Duodenal mucosa (tissue), 2 donors: ENCODE measurements at regions not wholly inside any gene's neighbourhood (a gene's known extent, or its start where the extent isn't known, plus 50 kb on each side); places are given as distances from the start of the nearest gene placed in this dataset.

ENCODE experiments used
- H3K27ac ChIP-seq: one replicate; pipeline ENCODE4 v1.7.0; 2013; ENCODE audit warnings: low read depth, low read length
- H3K27me3 ChIP-seq, 2 donors: one replicate each; pipeline ENCODE4 v1.7.0; 2013; ENCODE audit warnings: low read length in 2 of 2, control low read depth in 1 of 2; ENCODE audit not compliant: insufficient read depth in 2 of 2, control insufficient read depth in 1 of 2
- H3K36me3 ChIP-seq, 2 donors: one replicate each; pipeline ENCODE4 v1.7.0; 2013; ENCODE audit warnings: low read length in 2 of 2, control low read depth in 1 of 2; ENCODE audit not compliant: insufficient read depth in 2 of 2, control insufficient read depth in 1 of 2
- H3K4me1 ChIP-seq, 2 donors: one replicate each; pipeline ENCODE4 v1.7.0; 2013; ENCODE audit warnings: low read length in 2 of 2, control low read depth in 1 of 2; ENCODE audit not compliant: insufficient read depth in 2 of 2, control insufficient read depth in 1 of 2
- H3K4me3 ChIP-seq, 2 donors: one replicate each; pipeline ENCODE4 v1.7.0; 2013; ENCODE audit warnings: low read length in 2 of 2, low read depth in 1 of 2
- H3K9ac ChIP-seq, 2 donors: one replicate each; pipeline ENCODE4 v1.7.0; 2013; ENCODE audit warnings: low read length in 2 of 2, low read depth in 1 of 2
- H3K9me3 ChIP-seq, 2 donors: one replicate each; pipeline ENCODE4 v1.7.0; 2013; ENCODE audit warnings: low read length in 2 of 2, control low read depth in 1 of 2; ENCODE audit not compliant: control insufficient read depth in 1 of 2

DNA sequence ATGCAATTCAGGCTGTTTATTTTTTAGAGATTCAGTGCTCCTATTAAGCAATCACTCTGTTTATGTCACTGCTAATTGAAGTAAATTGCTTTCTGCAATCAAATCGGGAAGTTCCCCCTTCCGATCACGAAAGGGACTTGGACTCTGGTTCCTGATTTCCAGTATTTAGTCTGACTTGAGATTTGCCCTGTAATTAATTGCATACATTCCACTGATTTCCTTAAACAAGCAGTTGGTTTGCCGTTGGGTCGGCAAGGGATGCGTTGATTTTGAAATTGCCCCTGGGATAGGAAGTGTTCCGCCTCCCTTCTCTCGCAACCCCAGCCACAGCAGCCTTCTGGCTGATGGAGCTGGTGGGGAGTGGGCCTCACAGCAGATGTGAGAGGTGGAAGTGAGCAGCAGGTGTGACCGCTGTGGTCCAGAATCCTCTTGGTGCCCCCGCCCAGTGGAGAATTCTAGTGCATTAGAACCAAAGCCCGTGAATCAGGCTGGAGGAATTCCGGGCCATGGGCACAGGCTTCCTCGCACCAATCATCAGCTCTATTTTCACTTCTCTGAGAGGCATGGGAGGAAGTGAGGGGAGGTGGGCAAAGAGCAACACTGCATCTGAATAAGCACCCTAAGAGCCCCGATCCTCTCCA lies 102.5 kb downstream of the SPRY4 start:
- Histone ChIP-seq H3K4me1 (peaks cover 33 to 38% of the 10 kb centered on the region in 2 donors), H3K27ac (no peak overlapping the region), H3K36me3 (no peaks in the 10 kb centered on the region), H3K9ac (no peak overlapping the region), H3K9me3 (no peaks in the 10 kb centered on the region), H3K4me3 (peak overlapping the region in 1 of 2 donors; percentile 16), H3K27me3 (no peaks in the 10 kb centered on the region)

DNA sequence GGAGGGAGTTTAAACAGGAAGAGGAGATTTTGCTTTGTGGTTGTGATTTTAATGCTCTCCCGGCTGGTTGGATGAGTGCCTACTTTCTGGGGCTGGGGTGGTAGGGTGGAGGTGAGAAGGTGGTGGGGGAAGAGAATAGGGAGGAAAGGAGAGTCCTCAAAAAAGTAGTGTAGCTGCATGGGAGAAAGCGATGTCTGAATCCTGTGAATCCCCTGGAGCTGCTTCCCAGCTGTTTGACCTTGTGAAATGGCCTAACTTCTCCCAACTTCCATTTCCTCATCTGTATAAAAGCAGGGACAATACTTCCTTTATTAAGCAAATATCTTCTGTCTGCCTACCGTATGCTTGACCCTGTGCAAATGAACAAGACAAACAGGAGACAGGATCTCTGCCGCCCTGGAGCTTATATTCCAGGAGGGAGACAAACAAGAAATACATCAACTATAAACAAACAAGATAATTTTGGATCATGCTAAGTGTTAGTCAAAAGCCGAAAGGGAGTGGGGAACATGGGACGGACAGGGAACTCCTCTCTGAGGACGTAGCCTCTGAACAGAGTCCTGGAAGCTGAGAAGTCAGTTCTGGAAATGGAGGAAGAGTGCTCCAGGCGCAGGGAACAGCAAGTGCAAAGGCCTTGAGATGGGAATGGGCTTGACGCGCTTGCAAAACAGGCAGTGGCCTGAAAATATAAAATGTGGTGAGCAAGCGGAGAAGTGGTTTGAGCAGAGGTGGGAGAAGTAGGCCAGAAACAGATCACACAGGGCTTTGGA lies 103.5 kb downstream of the SPRY4 start:
- H3K36me3 ChIP-seq: no peaks in the 10 kb centered on the region
- H3K9me3 ChIP-seq: no peaks in the 10 kb centered on the region
- no peaks in the 10 kb centered on the region for H3K27me3 ChIP-seq
- no peak overlapping the region for H3K9ac ChIP-seq
- H3K27ac ChIP-seq: no peak overlapping the region
- no peak overlapping the region for H3K4me3 ChIP-seq
- H3K4me1 ChIP-seq: peaks cover 37 to 38% of the 10 kb centered on the region in 2 donors

DNA sequence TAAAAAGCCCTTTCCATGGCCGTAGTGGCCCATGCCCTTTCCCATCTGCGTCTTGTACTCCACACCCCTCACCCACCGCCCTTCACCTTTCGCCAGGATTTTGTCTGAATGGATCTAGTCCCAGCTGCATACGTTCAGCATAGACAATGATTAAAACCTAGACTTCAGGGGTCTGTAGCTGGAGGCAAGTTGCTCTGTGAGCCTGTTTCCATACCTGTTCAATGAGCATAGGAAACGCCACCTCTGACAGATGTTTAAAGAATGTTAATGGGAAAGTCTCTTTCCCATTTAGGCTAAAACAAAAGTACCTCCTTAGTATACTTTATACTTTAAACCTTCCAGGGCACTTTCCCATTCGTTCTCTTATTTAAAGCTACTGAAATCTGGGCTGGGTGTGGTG lies 105.7 kb downstream of the SPRY4 start:
- H3K36me3 ChIP-seq: no peaks in the 10 kb centered on the region
- peaks cover 37% of the 10 kb centered on the region in 2 donors for H3K4me1 ChIP-seq
- no peak overlapping the region for H3K9ac ChIP-seq
- H3K4me3 ChIP-seq: no peak overlapping the region
- H3K27me3 ChIP-seq: no peaks in the 10 kb centered on the region
- H3K9me3 ChIP-seq: no peaks in the 10 kb centered on the region
- H3K27ac ChIP-seq: no peak overlapping the region

DNA sequence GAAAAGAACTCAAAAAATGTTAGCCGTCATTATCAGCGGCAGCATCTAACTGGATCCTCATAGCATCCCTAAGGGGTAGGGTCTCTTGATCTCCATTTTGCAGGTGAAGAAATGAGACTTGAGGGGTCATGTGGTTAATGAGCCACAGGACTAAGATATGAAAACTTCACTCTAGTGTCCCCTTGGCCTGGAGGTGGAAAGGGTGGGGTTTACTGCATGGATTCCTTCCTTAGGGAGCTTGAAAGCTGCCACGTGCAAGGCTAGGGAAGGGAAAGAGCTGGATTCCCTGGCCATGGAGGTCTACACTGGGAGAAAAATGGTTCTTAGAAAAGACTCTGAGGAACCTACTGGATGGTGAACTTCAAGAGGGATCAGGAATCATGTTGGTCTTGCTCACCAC lies 107.9 kb downstream of the SPRY4 start:
- Histone ChIP-seq H3K9me3 (no peaks in the 10 kb centered on the region), H3K4me3 (no peak overlapping the region)

DNA sequence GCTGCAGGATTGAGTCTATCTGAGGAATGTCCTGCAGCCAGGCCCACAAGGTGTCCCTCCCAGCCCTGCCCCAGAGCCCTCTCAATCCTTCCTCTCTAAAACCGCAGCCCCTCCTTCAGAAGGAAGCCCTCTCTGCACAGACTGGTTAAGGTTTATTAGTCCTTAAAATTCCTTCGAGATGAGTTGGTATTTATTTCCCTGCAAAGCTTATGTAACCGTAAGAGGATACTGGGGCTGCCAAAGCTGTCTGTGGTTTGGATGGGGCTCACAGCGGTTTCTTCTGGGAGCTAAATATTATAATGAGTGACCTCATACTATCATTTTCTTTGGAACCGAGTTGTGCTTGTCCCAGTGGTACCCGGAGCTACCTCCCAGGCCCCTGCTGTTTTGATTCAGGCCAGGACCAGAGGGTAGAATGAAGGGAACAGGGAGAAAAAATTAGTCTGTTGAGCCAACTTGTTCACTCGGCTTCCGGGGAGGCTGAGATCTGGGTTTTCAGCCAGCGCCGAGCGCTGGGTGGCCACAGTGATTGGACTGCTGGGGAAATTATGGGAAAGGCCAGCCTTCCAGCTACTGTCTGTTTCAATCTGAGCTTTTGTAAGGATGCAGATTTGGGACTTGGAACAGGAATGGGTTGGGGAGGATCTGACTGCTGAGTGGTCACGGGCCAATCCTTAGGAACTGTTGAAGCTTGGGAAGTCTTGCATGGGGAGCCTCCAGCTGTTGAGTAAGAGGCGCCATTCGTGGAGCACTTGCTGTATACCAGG lies 107.5 kb downstream of the NDFIP1 start:
- H3K9me3 ChIP-seq: no peaks in the 10 kb centered on the region
- H3K27me3 ChIP-seq: no peaks in the 10 kb centered on the region
- no peaks in the 10 kb centered on the region for H3K36me3 ChIP-seq
- peaks cover 7 to 11% of the 10 kb centered on the region in 2 donors for H3K4me1 ChIP-seq
- H3K9ac ChIP-seq: no peak overlapping the region
- H3K4me3 ChIP-seq: no peak overlapping the region
- peak overlapping the region; percentile 61 for H3K27ac ChIP-seq

More for the DNA sequence above, 107.9 kb downstream of the SPRY4 start:
- no peaks in the 10 kb centered on the region for H3K36me3 ChIP-seq
- no peaks in the 10 kb centered on the region for H3K27me3 ChIP-seq
- no peak overlapping the region for H3K9ac ChIP-seq
- H3K27ac ChIP-seq: no peak overlapping the region
- peaks cover 15% of the 10 kb centered on the region in 2 donors for H3K4me1 ChIP-seq

DNA sequence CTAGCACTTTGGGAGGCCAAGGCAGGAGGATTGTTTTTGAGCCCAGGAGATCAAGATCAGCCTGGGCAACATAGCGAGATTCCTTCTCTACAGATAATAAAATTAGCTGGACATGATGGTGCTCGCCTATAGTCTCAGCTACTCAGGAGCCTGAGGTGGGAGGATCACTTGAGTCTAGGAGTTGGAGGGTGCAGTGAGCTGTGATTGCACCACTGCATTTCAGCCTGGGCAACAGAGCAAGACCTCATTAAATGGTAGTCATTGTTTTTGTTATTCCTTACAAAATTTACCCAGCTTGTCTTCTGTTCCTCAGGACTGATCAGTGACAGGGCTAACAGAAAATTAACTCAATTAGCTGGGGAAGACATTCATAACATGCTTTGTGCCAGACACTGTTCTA lies 104.5 kb downstream of the NDFIP1 start:
- H3K9me3 ChIP-seq: no peaks in the 10 kb centered on the region
- peaks cover 0 to 3% of the 10 kb centered on the region in 2 donors for H3K4me1 ChIP-seq
- no peaks in the 10 kb centered on the region for H3K36me3 ChIP-seq
- H3K4me3 ChIP-seq: no peak overlapping the region
- no peaks in the 10 kb centered on the region for H3K27me3 ChIP-seq
- no peak overlapping the region for H3K27ac ChIP-seq
- no peak overlapping the region for H3K9ac ChIP-seq

DNA sequence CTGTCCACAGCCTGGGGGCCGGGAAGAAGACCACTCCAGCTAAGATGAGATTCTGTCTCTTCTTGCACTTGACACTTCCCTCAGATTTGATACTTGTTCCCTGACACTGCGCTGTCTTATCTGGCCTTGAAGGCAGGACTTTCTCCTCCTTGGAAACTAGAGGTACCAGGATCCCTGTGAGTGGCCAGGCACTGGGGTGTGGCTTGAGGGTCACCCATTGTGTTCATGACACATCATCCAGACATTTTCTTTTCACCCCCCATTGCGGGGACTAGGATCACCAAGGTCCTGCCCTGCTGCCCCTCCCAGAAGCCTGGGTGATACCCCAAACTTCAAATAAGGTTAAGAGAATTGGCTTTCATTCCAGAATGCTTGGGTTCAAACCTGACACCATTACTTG lies 103.3 kb downstream of the NDFIP1 start:
- no peaks in the 10 kb centered on the region for H3K9me3 ChIP-seq
- H3K36me3 ChIP-seq: no peaks in the 10 kb centered on the region
- H3K27ac ChIP-seq: no peak overlapping the region
- H3K4me3 ChIP-seq: no peak overlapping the region
- peaks cover 0 to 3% of the 10 kb centered on the region in 2 donors for H3K4me1 ChIP-seq
- H3K9ac ChIP-seq: no peak overlapping the region
- H3K27me3 ChIP-seq: no peaks in the 10 kb centered on the region

DNA sequence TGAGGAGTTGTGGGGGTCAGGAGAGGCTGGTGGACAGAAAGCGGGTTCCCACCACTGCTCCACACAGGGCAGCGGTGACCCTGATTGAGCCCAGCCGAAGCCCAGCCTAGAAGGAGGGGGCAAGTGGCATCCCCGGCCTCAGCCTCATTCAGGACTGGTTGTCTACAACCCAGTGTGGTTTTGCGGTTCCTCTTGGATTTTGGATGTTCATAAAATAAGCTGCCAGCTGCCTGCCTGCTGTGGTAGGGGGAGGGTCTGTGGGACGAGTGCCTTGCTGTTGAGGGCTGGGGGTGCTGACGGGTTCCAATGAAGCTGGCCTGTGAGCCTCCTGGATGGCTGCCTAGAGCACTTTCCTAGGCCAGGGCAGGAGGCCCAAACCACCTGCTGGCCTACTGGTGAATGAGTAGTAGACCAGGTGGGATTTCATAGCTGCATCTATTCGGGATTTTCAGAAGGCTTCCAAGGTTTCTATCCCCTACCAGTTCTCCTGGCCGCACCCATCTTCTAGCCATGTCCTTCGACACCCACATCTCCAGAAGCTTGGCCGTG lies 102.4 kb downstream of the NDFIP1 start:
- H3K4me1 ChIP-seq: no peaks in the 10 kb centered on the region
- no peak overlapping the region for H3K27ac ChIP-seq
- H3K4me3 ChIP-seq: no peak overlapping the region
- H3K9me3 ChIP-seq: no peaks in the 10 kb centered on the region
- no peaks in the 10 kb centered on the region for H3K36me3 ChIP-seq
- no peak overlapping the region for H3K9ac ChIP-seq
- no peaks in the 10 kb centered on the region for H3K27me3 ChIP-seq

DNA sequence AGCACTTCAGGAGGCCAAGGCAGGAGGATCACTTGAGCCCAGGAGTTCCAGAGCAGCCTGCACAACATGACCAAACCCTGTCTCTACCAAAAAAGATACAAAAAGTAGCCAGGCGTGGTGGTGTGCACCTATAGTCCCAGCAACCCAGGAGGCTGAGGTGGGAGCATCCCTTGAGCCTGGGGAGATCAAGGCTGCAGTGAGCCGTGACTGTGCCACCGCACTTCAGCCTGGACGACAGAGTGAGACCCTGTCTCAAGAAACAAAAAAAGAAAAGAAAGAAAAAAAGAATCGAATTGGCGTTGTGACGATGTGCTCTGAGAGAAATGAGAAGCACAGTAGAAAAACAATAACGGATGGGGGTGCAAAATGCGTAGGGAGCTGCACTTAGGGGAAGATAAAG lies 101.4 kb downstream of the NDFIP1 start:
- Histone ChIP-seq H3K27ac (no peak overlapping the region), H3K36me3 (no peaks in the 10 kb centered on the region), H3K9me3 (no peaks in the 10 kb centered on the region)

More for the DNA sequence above, 101.4 kb downstream of the NDFIP1 start:
- Histone ChIP-seq H3K4me1 (no peaks in the 10 kb centered on the region), H3K4me3 (no peak overlapping the region), H3K27me3 (no peaks in the 10 kb centered on the region), H3K9ac (no peak overlapping the region)
